Tibial artery (tissue), 4 donors: ENCODE measurements at regions not wholly inside any gene's neighbourhood (a gene's known extent, or its start where the extent isn't known, plus 50 kb on each side); places are given as distances from the start of the nearest gene placed in this dataset.

Source experiments
- DNase-seq, 2 donors: peaks; one replicate each; pipeline ENCODE4 v3.0.0-alpha.2; 2019
- H3K27ac ChIP-seq, 2 donors: fragments of 200-600 bp; sonication (generic) in 1 of 2; 1 replicate in 1 of 2; 2 replicates in 1 of 2; pipeline ENCODE4 v1.5.1; 2018 to 2019; ENCODE audit warnings: mild to moderate bottlenecking in 1 of 2
- H3K27me3 ChIP-seq, 2 donors: fragments of 200-600 bp; sonication (generic) in 1 of 2; one replicate each; pipeline versions ENCODE4 v1.5.1 to v1.6.0; 2016 to 2019
- H3K36me3 ChIP-seq, 3 donors: fragments of 200-600 bp; sonication (generic) in 2 of 3; one replicate each; pipeline ENCODE4 v1.5.1; 2016 to 2019; ENCODE audit warnings: mild to moderate bottlenecking in 2 of 3
- H3K4me1 ChIP-seq, 4 donors: fragments of 200-600 bp; sonication (generic) in 2 of 4; 1 replicate in 3 of 4; 2 replicates in 1 of 4; pipeline ENCODE4 v1.5.1; 2016 to 2019
- H3K4me3 ChIP-seq, 2 donors: fragments of 200-600 bp; sonication (generic) in 1 of 2; 1 replicate in 1 of 2; 2 replicates in 1 of 2; pipeline ENCODE4 v1.5.1; 2018 to 2019; ENCODE audit warnings: mild to moderate bottlenecking in 2 of 2
- H3K9me3 ChIP-seq, 3 donors: fragments of 200-600 bp; sonication (generic) in 1 of 3; one replicate each; pipeline ENCODE4 v1.5.1; 2016 to 2019
- intact Hi-C: fragments of 100-400 bp; cut with DNase I; formaldehyde crosslinking; loops from one replicate; pipeline ENCODE4 v1.15.0; 2023; ENCODE audit warnings: low total_unique reads
- TF ChIP-seq, protein P1 (sequence below), 2 experiments: fragments of 200-600 bp in 1 of 2; fragments of 450-650 bp in 1 of 2; IDR thresholded peaks; one replicate each; pipeline ENCODE4 v1.5.1; 2017 to 2019; ENCODE audit warnings: antibody characterized with exemption in 2 of 2, mild to moderate bottlenecking in 1 of 2, moderate library complexity in 1 of 2

DNA sequence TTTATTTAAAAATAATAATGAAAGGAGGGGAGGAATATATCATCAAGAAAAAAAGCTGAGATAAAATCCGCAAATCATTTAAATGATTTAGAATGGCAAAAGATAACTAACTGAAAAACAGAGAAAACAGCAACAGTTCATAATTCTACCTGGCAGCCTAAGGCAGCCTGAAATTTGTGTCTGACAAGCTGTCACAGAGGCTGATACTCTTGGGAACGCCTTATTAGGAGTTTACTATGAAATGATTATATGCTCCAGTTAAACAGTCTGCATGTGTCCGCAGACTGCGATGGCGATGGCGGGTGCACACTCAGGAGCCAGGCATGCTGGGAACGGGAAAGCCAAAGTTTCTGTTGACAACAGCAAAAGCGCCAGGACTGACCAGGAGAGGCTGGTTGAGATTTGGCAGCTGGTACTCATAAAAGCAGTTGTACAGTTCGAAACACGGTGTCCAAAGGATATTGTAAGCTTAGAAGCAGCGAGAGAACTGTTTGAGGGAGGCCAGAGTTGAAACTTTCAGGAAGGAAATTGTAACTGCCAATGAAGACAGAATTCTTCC is 172.9 kb upstream of the MPPED2 start:
- Histone ChIP-seq H3K27me3 (no peaks in the 10 kb centered on the region), H3K27ac (peak overlapping the region in 1 of 2 donors; percentile 8), H3K4me3 (no peak overlapping the region), H3K36me3 (no peaks in the 10 kb centered on the region), H3K4me1 (no peaks in the 10 kb centered on the region), H3K9me3 (peaks cover 0 to 7% (median 5%) of the 10 kb centered on the region in 3 donors)
- DNase-seq = no peak
- TF ChIP-seq, protein P1, sequence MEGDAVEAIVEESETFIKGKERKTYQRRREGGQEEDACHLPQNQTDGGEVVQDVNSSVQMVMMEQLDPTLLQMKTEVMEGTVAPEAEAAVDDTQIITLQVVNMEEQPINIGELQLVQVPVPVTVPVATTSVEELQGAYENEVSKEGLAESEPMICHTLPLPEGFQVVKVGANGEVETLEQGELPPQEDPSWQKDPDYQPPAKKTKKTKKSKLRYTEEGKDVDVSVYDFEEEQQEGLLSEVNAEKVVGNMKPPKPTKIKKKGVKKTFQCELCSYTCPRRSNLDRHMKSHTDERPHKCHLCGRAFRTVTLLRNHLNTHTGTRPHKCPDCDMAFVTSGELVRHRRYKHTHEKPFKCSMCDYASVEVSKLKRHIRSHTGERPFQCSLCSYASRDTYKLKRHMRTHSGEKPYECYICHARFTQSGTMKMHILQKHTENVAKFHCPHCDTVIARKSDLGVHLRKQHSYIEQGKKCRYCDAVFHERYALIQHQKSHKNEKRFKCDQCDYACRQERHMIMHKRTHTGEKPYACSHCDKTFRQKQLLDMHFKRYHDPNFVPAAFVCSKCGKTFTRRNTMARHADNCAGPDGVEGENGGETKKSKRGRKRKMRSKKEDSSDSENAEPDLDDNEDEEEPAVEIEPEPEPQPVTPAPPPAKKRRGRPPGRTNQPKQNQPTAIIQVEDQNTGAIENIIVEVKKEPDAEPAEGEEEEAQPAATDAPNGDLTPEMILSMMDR (IDR thresholded peaks at IDR 0.05) = no peak
- intact Hi-C loops = no loop called here

DNA sequence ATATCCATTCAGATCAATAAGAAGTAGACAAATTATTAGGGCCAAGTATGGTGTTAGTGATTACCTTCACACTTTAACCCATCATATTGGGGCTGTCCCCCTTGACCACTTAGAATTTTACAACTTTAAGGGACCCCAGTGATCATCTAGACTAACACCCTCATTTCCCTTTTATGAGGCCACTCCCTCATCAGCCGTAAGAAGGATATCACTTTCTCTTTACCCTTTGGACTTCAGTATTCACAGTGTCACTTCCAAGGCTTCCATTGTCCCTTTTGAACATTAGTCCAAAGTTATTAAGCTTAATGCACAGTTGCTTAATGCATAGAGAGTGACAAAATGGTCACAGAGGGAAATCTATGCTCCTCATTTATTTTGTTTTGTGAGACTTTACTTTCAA is 172.4 kb upstream of the MPPED2 start:
- Histone ChIP-seq H3K27ac (peak overlapping the region in 1 of 2 donors; percentile 8), H3K9me3 (peaks cover 0 to 7% (median 5%) of the 10 kb centered on the region in 3 donors), H3K27me3 (no peaks in the 10 kb centered on the region), H3K36me3 (no peaks in the 10 kb centered on the region), H3K4me1 (no peaks in the 10 kb centered on the region), H3K4me3 (no peak overlapping the region)
- intact Hi-C loops = no loop called here
- TF ChIP-seq, protein P1 (IDR thresholded peaks at IDR 0.05) = no peak
- DNase-seq = no peak

DNA sequence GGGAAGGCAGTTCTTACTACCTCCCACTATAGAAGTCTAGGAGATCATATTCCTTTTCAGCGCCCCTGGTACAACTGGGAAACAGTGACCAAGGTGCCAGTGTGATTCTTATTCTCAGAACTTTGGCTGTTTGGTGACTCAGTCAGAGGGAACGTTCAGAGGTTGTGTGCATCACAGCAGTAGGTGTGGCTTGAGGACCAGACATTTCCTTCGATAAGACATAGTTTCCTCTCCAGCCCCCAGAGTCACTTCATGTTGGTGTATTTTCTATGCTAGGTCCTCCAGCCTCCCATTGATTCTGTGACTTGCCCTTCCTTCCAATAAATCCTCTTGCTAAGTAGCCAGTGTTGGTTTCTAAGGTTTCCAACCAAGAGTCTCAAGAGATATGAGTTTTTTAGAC is 171.9 kb upstream of the MPPED2 start:
- H3K27ac ChIP-seq = no peak overlapping the region
- no peaks in the 10 kb centered on the region for H3K27me3 ChIP-seq
- intact Hi-C loops = no loop called here
- DNase-seq = no peak
- H3K4me1 ChIP-seq = no peaks in the 10 kb centered on the region
- no peak overlapping the region for H3K4me3 ChIP-seq
- TF ChIP-seq, protein P1 (IDR thresholded peaks at IDR 0.05) = no peak
- H3K9me3 ChIP-seq = peaks cover 0 to 7% (median 5%) of the 10 kb centered on the region in 3 donors
- no peaks in the 10 kb centered on the region for H3K36me3 ChIP-seq

DNA sequence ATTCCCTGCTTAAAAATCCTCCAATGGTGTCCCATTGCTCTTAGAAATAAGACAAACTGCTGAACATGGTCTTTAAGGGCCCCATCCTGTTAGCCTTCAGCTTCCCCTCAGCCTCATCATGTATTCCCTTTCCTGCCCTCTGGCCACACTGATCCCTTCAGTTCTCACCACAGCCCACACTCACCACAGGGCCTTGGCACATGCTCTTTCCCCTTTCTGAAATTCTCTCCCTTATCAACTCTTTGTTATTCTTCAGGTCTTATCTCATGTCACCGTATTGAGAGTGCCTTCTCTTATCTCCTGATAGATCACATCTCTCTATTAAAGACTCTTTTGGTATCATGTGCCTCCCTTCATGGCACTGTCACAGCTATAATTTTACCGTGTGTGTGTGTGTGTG is 167.8 kb upstream of the MPPED2 start:
- no peak overlapping the region for H3K4me3 ChIP-seq
- no peaks in the 10 kb centered on the region for H3K27me3 ChIP-seq
- H3K4me1 ChIP-seq = no peaks in the 10 kb centered on the region
- TF ChIP-seq, protein P1 (IDR thresholded peaks at IDR 0.05) = no peak
- intact Hi-C loops = no loop called here
- no peaks in the 10 kb centered on the region for H3K9me3 ChIP-seq
- no peaks in the 10 kb centered on the region for H3K36me3 ChIP-seq
- no peak for DNase-seq
- H3K27ac ChIP-seq = no peak overlapping the region

- no peak for DNase-seq
- H3K27me3 ChIP-seq = no peaks in the 10 kb centered on the region
- no peak overlapping the region for H3K4me3 ChIP-seq
- intact Hi-C loops = no loop called here
- TF ChIP-seq, protein P1 (IDR thresholded peaks at IDR 0.05) = no peak
- H3K27ac ChIP-seq = no peak overlapping the region
- H3K4me1 ChIP-seq = no peaks in the 10 kb centered on the region
- no peaks in the 10 kb centered on the region for H3K36me3 ChIP-seq
- H3K9me3 ChIP-seq = no peaks in the 10 kb centered on the region
Measured at GRCh38 chr11:30753504-30753903, 167.4 kb upstream of the MPPED2 start.

- no peaks in the 10 kb centered on the region for H3K27me3 ChIP-seq
- no peaks in the 10 kb centered on the region for H3K36me3 ChIP-seq
- intact Hi-C loops = no loop called here
- H3K27ac ChIP-seq = no peak overlapping the region
- no peaks in the 10 kb centered on the region for H3K9me3 ChIP-seq
- no peaks in the 10 kb centered on the region for H3K4me1 ChIP-seq
- H3K4me3 ChIP-seq = no peak overlapping the region
- TF ChIP-seq, protein P1 (IDR thresholded peaks at IDR 0.05) = no peak
- DNase-seq = no peak
Measured at GRCh38 chr11:30749268-30749667, 163.1 kb upstream of the MPPED2 start.
